ENCODE measurements at regions not wholly inside any gene's neighbourhood (a gene's known extent, or its start where the extent isn't known, plus 50 kb on each side); places are given as distances from the start of the nearest gene placed in this dataset.

DNA sequence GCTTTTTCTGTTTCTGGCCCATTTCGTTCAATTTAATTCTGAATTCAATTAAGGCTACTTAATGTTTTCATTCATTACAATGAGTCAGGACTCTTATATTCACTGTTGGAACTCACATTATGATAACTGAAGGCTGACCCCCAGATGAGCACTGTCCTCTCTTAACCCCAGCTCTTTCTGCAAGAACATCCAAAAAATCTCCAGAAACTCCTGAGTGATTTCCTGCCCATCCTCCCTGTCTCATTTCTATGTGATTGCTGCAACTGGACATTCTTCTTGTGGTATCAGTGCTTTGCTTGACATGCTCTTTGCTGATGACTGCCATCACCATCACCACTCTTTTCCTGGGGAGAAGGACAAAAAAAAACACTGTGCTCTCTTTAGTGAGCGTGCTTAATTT, 240.3 kb downstream of the SPRY2 start:
- TF ChIP-seq, protein P1, sequence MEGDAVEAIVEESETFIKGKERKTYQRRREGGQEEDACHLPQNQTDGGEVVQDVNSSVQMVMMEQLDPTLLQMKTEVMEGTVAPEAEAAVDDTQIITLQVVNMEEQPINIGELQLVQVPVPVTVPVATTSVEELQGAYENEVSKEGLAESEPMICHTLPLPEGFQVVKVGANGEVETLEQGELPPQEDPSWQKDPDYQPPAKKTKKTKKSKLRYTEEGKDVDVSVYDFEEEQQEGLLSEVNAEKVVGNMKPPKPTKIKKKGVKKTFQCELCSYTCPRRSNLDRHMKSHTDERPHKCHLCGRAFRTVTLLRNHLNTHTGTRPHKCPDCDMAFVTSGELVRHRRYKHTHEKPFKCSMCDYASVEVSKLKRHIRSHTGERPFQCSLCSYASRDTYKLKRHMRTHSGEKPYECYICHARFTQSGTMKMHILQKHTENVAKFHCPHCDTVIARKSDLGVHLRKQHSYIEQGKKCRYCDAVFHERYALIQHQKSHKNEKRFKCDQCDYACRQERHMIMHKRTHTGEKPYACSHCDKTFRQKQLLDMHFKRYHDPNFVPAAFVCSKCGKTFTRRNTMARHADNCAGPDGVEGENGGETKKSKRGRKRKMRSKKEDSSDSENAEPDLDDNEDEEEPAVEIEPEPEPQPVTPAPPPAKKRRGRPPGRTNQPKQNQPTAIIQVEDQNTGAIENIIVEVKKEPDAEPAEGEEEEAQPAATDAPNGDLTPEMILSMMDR (IDR thresholded peaks at IDR 0.05): no peak
- Mint-ChIP-seq H3K4me1 (ENCODE audit: low read depth) (peaks cover 5% of the 10 kb centered on the region), H3K36me3 (ENCODE audit: low read depth) (no peaks in the 10 kb centered on the region), H3K27me3 (ENCODE audit: low read depth) (no peaks in the 10 kb centered on the region), H3K4me3 (ENCODE audit: unreplicated experiment) (no peak overlapping the region), H3K9me3 (ENCODE audit: low read depth) (no peaks in the 10 kb centered on the region), H3K27ac (ENCODE audit: unreplicated experiment) (no peak overlapping the region)
- no peak for DNase-seq (ENCODE audit: low spot score)

DNA sequence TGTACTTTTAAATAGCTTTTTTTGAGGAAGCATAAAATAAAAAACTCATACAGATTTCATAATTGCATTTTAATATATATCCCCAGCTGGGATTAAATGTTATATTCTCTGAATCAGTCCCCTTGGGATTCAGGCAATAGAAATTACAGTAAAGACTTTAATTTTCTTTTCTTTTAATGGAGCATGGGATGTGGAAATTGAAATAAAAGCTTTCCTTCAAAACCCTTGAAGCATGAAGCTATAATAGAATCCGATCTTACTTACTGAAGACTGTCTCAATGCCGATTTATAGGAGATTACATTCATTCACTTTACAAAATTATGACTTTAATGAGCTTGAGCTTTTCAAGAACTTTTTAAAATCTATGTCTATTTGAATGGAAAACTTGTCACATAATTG, 243.4 kb downstream of the SPRY2 start:
- Mint-ChIP-seq H3K9me3 (ENCODE audit: low read depth) (peaks cover 3% of the 10 kb centered on the region), H3K36me3 (ENCODE audit: low read depth) (peaks cover 3% of the 10 kb centered on the region), H3K4me1 (ENCODE audit: low read depth) (peaks cover 5% of the 10 kb centered on the region), H3K27ac (ENCODE audit: unreplicated experiment) (no peak overlapping the region), H3K27me3 (ENCODE audit: low read depth) (no peaks in the 10 kb centered on the region), H3K4me3 (ENCODE audit: unreplicated experiment) (no peak overlapping the region)
- no peak for DNase-seq (ENCODE audit: low spot score)
- TF ChIP-seq, protein P1 (IDR thresholded peaks at IDR 0.05): no peak

DNA sequence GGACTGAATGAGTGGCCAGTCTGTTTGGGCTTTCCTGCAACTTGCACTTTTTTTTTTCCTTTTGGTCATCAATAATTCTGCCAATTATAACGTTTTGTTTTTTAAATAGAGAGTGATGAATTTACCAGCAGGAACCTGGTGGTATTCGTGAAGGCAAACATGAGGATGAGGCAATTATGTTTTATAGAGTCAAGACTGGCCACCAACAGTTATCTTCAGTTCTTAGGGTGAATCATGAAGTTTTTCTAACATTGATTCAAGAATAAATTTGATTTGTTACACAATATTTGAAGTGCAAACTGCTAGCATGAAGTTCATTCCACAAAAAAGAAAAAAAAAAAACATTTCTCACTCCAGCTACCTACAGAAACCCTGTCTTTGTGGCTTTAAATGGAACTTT, 244.5 kb downstream of the SPRY2 start:
- no peak for DNase-seq (ENCODE audit: low spot score)
- Mint-ChIP-seq H3K4me1 (ENCODE audit: low read depth) (peaks cover 5% of the 10 kb centered on the region), H3K4me3 (ENCODE audit: unreplicated experiment) (no peak overlapping the region), H3K27ac (ENCODE audit: unreplicated experiment) (no peak overlapping the region), H3K9me3 (ENCODE audit: low read depth) (peaks cover 11% of the 10 kb centered on the region), H3K27me3 (ENCODE audit: low read depth) (no peaks in the 10 kb centered on the region), H3K36me3 (ENCODE audit: low read depth) (peaks cover 3% of the 10 kb centered on the region)
- TF ChIP-seq, protein P1 (IDR thresholded peaks at IDR 0.05): no peak

DNA sequence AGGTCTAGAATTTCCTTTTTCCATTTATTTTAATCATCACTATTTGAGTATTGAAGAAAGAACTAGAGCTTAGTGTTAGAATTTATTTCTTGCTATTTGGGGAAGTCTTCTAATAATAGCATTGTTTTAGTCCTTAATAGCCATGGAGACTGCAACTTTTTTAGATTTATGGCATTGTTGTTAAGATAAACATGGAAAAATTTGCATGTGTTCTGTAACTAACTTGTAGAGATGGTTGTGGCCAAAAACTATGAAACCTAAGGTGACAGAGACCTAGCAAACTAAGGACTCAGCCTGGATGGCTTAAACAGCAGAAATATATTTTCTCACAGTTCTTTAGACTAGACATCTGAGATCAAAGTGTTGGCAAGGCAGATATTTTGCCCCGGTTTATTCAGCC, 246.4 kb downstream of the SPRY2 start:
- H3K4me1 Mint-ChIP-seq (ENCODE audit: low read depth): no peaks in the 10 kb centered on the region
- no peak overlapping the region for H3K27ac Mint-ChIP-seq (ENCODE audit: unreplicated experiment)
- H3K9me3 Mint-ChIP-seq (ENCODE audit: low read depth): peaks cover 11% of the 10 kb centered on the region
- H3K27me3 Mint-ChIP-seq (ENCODE audit: low read depth): no peaks in the 10 kb centered on the region
- TF ChIP-seq, protein P1 (IDR thresholded peaks at IDR 0.05): no peak
- no peak for DNase-seq (ENCODE audit: low spot score)
- H3K4me3 Mint-ChIP-seq (ENCODE audit: unreplicated experiment): no peak overlapping the region
- peaks cover 3% of the 10 kb centered on the region for H3K36me3 Mint-ChIP-seq (ENCODE audit: low read depth)

DNA sequence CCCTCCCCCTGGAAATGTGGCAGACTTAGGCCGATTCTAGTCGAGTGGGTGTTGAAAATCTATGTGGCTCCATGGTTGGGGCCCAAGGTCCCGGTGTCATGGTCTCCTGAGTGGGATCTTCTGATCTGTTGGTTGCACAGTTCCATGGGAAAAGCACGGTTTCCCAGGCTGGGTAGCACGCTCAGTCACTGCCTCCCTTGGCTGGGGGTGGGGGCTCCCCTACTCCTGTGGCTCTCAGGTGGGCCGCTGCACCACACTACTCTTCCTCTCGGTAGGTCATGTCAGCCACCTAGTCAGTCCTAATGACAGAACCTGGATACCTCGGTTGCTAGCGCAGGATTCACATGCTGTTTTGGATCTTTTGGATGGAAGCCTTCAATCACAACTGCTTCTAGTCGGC, 247.0 kb downstream of the SPRY2 start:
- DNase-seq (ENCODE audit: low spot score): no peak
- Mint-ChIP-seq H3K4me1 (ENCODE audit: low read depth) (no peaks in the 10 kb centered on the region), H3K27me3 (ENCODE audit: low read depth) (no peaks in the 10 kb centered on the region), H3K9me3 (ENCODE audit: low read depth) (peaks cover 11% of the 10 kb centered on the region), H3K36me3 (ENCODE audit: low read depth) (peaks cover 3% of the 10 kb centered on the region), H3K27ac (ENCODE audit: unreplicated experiment) (no peak overlapping the region), H3K4me3 (ENCODE audit: unreplicated experiment) (no peak overlapping the region)
- TF ChIP-seq, protein P1 (IDR thresholded peaks at IDR 0.05): no peak
